Lung (tissue), 11 donors: ENCODE measurements at regions not wholly inside any gene's neighbourhood (a gene's known extent, or its start where the extent isn't known, plus 50 kb on each side); places are given as distances from the start of the nearest gene placed in this dataset.

Experiments
- ATAC-seq: fragments of 200-7000 bp; cut with Tn5 transposase; one replicate; pipeline ENCODE4 v1.9.1; 2020; ENCODE audit warnings: moderate number of reproducible peaks; ENCODE audit not compliant: insufficient read depth, low FRiP score
- DNase-seq, 3 donors: peaks; one replicate each; pipeline ENCODE4 v3.0.0-alpha.2; 2013 to 2017
- H3K27ac ChIP-seq, 2 donors: one replicate each; pipeline ENCODE4 v1.5.1; 2013; ENCODE audit warnings: mild to moderate bottlenecking in 2 of 2, moderate library complexity in 2 of 2, control low read depth in 1 of 2, inconsistent platforms in 1 of 2, low read depth in 1 of 2, low read length in 1 of 2
- H3K27me3 ChIP-seq, 3 donors: one replicate each; pipeline ENCODE4 v1.5.1; 2013; ENCODE audit warnings: low read length in 2 of 3; ENCODE audit not compliant: control insufficient read depth in 3 of 3, insufficient read depth in 3 of 3
- H3K36me3 ChIP-seq, 4 donors: one replicate each; pipeline ENCODE4 v1.5.1; 2013; ENCODE audit warnings: low read length in 4 of 4, mild to moderate bottlenecking in 1 of 4, moderate library complexity in 1 of 4; ENCODE audit not compliant: control insufficient read depth in 4 of 4, insufficient read depth in 4 of 4
- H3K4me1 ChIP-seq, 5 donors: one replicate each; pipeline ENCODE4 v1.5.1; 2013; ENCODE audit warnings: low read length in 5 of 5, mild to moderate bottlenecking in 2 of 5, moderate library complexity in 1 of 5; ENCODE audit not compliant: control insufficient read depth in 5 of 5, insufficient read depth in 5 of 5
- H3K4me3 ChIP-seq: one replicate; pipeline ENCODE4 v1.5.1; 2013; ENCODE audit warnings: mild to moderate bottlenecking, control low read depth, moderate library complexity
- H3K9ac ChIP-seq, 2 donors: one replicate each; pipeline ENCODE4 v1.5.1; 2013; ENCODE audit warnings: low read length in 2 of 2, control low read depth in 1 of 2; ENCODE audit not compliant: insufficient read depth in 1 of 2
- H3K9me3 ChIP-seq, 4 donors: one replicate each; pipeline ENCODE4 v1.5.1; 2013; ENCODE audit warnings: low read length in 3 of 4, mild to moderate bottlenecking in 1 of 4, moderate library complexity in 1 of 4; ENCODE audit not compliant: control insufficient read depth in 4 of 4, insufficient read depth in 3 of 4
- WGBS, 2 donors: extraction: QIAGEN DNeasy Blood & Tissue Kit; methylation state at CpG; one replicate each; pipeline ENCODE4 v1.1.7; 2013; 5-methylcytosine and 5-hydroxymethylcytosine counted together
- TF ChIP-seq, protein P1 (sequence below): IDR thresholded peaks from 2 replicates; pipeline ENCODE4 v1.5.1; 2012; ENCODE audit warnings: mild to moderate bottlenecking; ENCODE audit errors: control extremely low read depth, extremely low read depth
- donor health status: control.
- donor health status: control.
- donor health status: Bipolar disorder and iron deficiency.
- donor health status: healthy.
- donor health status: DM: yes; HTN: yes; CAD: no.

DNA sequence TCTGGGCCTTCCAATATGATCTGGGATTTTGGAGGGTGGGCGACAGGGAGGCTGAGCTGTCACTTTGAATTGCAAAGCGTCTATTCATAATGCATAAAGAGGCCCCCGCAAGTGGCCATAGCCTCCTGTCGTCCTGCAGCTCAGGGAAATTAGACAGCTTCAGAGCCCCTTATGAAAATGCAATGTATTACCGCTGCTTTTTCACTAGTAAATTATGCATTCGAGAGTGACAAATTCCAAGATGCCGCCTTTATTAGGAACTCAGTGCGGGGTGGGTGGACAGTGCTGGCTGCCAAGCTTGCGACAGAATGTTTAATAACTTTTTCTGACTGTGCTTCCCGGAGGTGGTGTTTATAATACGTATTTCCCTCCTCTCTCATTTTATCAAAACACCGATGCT, 168.5 kb downstream of the DHX35 start:
- H3K36me3 ChIP-seq = no peaks in the 10 kb centered on the region

GRCh38 chr20:39129523-39129922, 167.4 kb downstream of the DHX35 start:
- no peak overlapping the region for H3K9ac ChIP-seq
- no peak overlapping the region for H3K27ac ChIP-seq
- DNase-seq = no peak
- H3K4me3 ChIP-seq = no peak overlapping the region
- no peaks in the 10 kb centered on the region for H3K4me1 ChIP-seq
- peaks cover 0 to 4% (median 0%) of the 10 kb centered on the region in 4 donors for H3K9me3 ChIP-seq
- TF ChIP-seq, protein P1, sequence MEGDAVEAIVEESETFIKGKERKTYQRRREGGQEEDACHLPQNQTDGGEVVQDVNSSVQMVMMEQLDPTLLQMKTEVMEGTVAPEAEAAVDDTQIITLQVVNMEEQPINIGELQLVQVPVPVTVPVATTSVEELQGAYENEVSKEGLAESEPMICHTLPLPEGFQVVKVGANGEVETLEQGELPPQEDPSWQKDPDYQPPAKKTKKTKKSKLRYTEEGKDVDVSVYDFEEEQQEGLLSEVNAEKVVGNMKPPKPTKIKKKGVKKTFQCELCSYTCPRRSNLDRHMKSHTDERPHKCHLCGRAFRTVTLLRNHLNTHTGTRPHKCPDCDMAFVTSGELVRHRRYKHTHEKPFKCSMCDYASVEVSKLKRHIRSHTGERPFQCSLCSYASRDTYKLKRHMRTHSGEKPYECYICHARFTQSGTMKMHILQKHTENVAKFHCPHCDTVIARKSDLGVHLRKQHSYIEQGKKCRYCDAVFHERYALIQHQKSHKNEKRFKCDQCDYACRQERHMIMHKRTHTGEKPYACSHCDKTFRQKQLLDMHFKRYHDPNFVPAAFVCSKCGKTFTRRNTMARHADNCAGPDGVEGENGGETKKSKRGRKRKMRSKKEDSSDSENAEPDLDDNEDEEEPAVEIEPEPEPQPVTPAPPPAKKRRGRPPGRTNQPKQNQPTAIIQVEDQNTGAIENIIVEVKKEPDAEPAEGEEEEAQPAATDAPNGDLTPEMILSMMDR = no peak
- ATAC-seq = no peak
- 79 to 93% methylated on average over 2 of the region's 2 CpGs for WGBS, 2 donors
- no peaks in the 10 kb centered on the region for H3K36me3 ChIP-seq
- H3K27me3 ChIP-seq = no peaks in the 10 kb centered on the region

More for the DNA sequence above, 168.5 kb downstream of the DHX35 start:
- H3K27ac ChIP-seq = no peak overlapping the region
- no peak for DNase-seq
- TF ChIP-seq, protein P1 = no peak
- WGBS, 2 donors = 68 to 78% methylated on average over 12 of the region's 12 CpGs
- no peaks in the 10 kb centered on the region for H3K4me1 ChIP-seq
- no peak for ATAC-seq
- no peaks in the 10 kb centered on the region for H3K9me3 ChIP-seq
- H3K4me3 ChIP-seq = no peak overlapping the region
- H3K9ac ChIP-seq = no peak overlapping the region
- H3K27me3 ChIP-seq = no peaks in the 10 kb centered on the region

DNA sequence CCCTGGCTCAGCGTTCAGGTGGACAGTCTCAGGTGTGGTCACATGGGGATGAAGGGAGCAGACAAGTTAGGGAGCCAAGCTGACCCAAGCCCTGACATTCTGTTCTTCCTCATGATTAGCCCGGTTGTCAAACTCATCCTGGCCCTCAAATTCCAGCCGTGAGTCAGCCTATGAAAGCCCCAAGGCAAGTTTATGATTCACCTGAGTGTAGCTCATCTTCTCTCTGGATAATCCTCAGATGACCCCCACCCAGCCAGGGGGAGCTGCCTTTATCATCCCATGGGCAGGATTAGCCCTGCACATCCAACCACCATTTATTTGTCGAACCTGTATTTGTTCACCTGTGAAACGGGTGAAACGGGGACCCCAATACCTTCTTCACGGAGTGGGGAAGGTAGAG, 161.9 kb downstream of the DHX35 start:
- TF ChIP-seq, protein P1 = no peak
- peaks cover 0 to 6% (median 0%) of the 10 kb centered on the region in 4 donors for H3K9me3 ChIP-seq
- H3K4me1 ChIP-seq = no peaks in the 10 kb centered on the region
- H3K27ac ChIP-seq = no peak overlapping the region
- 92 to 93% methylated on average over 7 of the region's 7 CpGs for WGBS, 2 donors
- no peak for ATAC-seq
- H3K4me3 ChIP-seq = no peak overlapping the region
- H3K27me3 ChIP-seq = peaks cover 0 to 4% (median 3%) of the 10 kb centered on the region in 3 donors
- H3K36me3 ChIP-seq = no peaks in the 10 kb centered on the region
- no peak overlapping the region for H3K9ac ChIP-seq
- DNase-seq = no peak

DNA sequence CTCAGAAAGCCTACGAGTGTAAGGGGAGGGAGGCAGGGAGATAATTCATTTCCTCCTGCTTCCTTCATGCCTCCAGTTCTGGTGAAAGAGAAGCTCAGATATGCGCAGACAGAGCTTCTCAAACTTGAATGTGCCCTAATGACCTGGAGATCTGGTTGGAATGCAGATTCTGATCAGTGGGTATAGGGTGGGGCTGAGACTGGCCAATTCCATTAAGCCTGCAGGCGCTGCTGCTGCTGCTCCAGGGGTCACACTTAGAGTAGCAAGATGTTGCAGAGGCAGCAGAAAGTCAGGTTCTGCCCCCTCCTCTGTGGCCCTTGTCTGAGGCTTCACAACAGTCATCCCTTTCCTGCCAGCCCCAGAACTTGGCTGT, 161.0 kb downstream of the DHX35 start:
- 54 to 64% methylated on average over 3 of the region's 3 CpGs for WGBS, 2 donors
- TF ChIP-seq, protein P1 = no peak

More for the DNA sequence above, 161.0 kb downstream of the DHX35 start:
- Histone ChIP-seq H3K36me3 (no peaks in the 10 kb centered on the region), H3K4me3 (no peak overlapping the region), H3K9me3 (peaks cover 0 to 6% (median 0%) of the 10 kb centered on the region in 4 donors), H3K4me1 (no peaks in the 10 kb centered on the region), H3K27ac (no peak overlapping the region), H3K9ac (no peak overlapping the region), H3K27me3 (peaks cover 0 to 4% (median 3%) of the 10 kb centered on the region in 3 donors)
- ATAC-seq (no peak), DNase-seq (no peak)
